ENCODE measurements at regions not wholly inside any gene's neighbourhood (a gene's known extent, or its start where the extent isn't known, plus 50 kb on each side); places are given as distances from the start of the nearest gene placed in this dataset.

GRCh38 chr7:35384761-35385700 is 131.1 kb upstream of the TBX20 start:
- DNase-seq = no peak

- no peak for DNase-seq
Observed at GRCh38 chr7:35380739-35381224, 126.9 kb upstream of the TBX20 start.

GRCh38 chr7:35379481-35379880 is 125.6 kb upstream of the TBX20 start:
- DNase-seq = no peak

GRCh38 chr7:35375516-35375915 is 121.6 kb upstream of the TBX20 start:
- no peak for DNase-seq

GRCh38 chr7:35374858-35375257 is 121.0 kb upstream of the TBX20 start:
- DNase-seq = no peak

- no peak for DNase-seq
Observed at GRCh38 chr7:35371221-35371620, 117.3 kb upstream of the TBX20 start.

GRCh38 chr7:35370687-35371086 is 116.8 kb upstream of the TBX20 start:
- DNase-seq = no peak

GRCh38 chr7:35366167-35367155 is 112.6 kb upstream of the TBX20 start:
- no peak for DNase-seq

- DNase-seq = no peak
Observed at GRCh38 chr7:35365523-35365922, 111.6 kb upstream of the TBX20 start.

- no peak for DNase-seq
Observed at GRCh38 chr7:35362341-35362740, 108.4 kb upstream of the TBX20 start.

GRCh38 chr7:35359423-35359822 is 105.5 kb upstream of the TBX20 start:
- no peak for DNase-seq

GRCh38 chr7:35356495-35356894 is 102.6 kb upstream of the TBX20 start:
- DNase-seq = no peak

GRCh38 chr7:35355911-35356310 is 102.0 kb upstream of the TBX20 start:
- DNase-seq = no peak

GRCh38 chr7:35355199-35355598 is 101.3 kb upstream of the TBX20 start:
- DNase-seq = no peak

- no peak for DNase-seq
Observed at GRCh38 chr7:35353481-35353880, 99.6 kb upstream of the TBX20 start.

- no peak for DNase-seq
Observed at GRCh38 chr7:35351466-35351865, 97.6 kb upstream of the TBX20 start.

GRCh38 chr7:35348611-35349400 is 94.9 kb upstream of the TBX20 start:
- no peak for DNase-seq

- no peak for DNase-seq
Observed at GRCh38 chr7:35342786-35343185, 88.9 kb upstream of the TBX20 start.

GRCh38 chr7:35339811-35340210 is 85.9 kb upstream of the TBX20 start:
- no peak for DNase-seq

GRCh38 chr7:35336444-35336843 is 82.5 kb upstream of the TBX20 start:
- no peak for DNase-seq

GRCh38 chr7:35334506-35334905 is 80.6 kb upstream of the TBX20 start:
- no peak for DNase-seq

GRCh38 chr7:35333265-35333664 is 79.4 kb upstream of the TBX20 start:
- DNase-seq = no peak
